ENCODE measurements at regions not wholly inside any gene's neighbourhood (a gene's known extent, or its start where the extent isn't known, plus 50 kb on each side); places are given as distances from the start of the nearest gene placed in this dataset.

GRCh38 chr10:2121315-2121714 lies 384.0 kb upstream of the ADARB2 start (continued):
- TF ChIP-seq ZNF462 (CRISPR knock-in tag; IDR thresholded peaks at IDR 0.05) (no peak), POLR2AphosphoS5 (IDR thresholded peaks at IDR 0.05; ENCODE audit: low read depth) (no peak), STAT1 (IDR thresholded peaks at IDR 0.05; ENCODE audit: unreplicated experiment) (no peak), NANOG (IDR thresholded peaks at IDR 0.05; ENCODE audit: borderline replicate concordance) (no peak)

GRCh38 chr10:2120746-2121145 lies 383.4 kb upstream of the ADARB2 start:
- Histone ChIP-seq H3K4me3 (no peak overlapping the region), H3F3A (replicated peaks; ENCODE audit: low read depth) (no peaks in the 10 kb centered on the region), H2AFZ (0 out of 2 replicates have a peak overlapping the region, but pooled peaks have one; percentile 47), H4K20me1 (replicated peaks; ENCODE audit: insufficient read depth) (no peaks in the 10 kb centered on the region), H3K79me2 (replicated peaks; ENCODE audit: insufficient read depth) (no peaks in the 10 kb centered on the region), H3K36me3 (ENCODE audit: insufficient read depth) (no peaks in the 10 kb centered on the region), H3K27me3 (ENCODE audit: insufficient read depth) (no peaks in the 10 kb centered on the region), H3K9me2 (ENCODE audit: insufficient read depth) (peaks cover 3% of the 10 kb centered on the region; the same call in 1 of the 2 replicates), H3K27ac (ENCODE audit: low read depth) (no peak overlapping the region), H3K4me1 (ENCODE audit: insufficient read depth) (no peaks in the 10 kb centered on the region), H3K4me2 (no peak overlapping the region)
- peaks cover 5% of the 10 kb centered on the region for H3K4me1 Mint-ChIP-seq
- H3K9me3 Mint-ChIP-seq, result peaks cover 10% of the 10 kb centered on the region
- TF ChIP-seq ZNF331 (CRISPR knock-in tag; IDR thresholded peaks at IDR 0.05; ENCODE audit: low read depth) (no peak), ZNF114 (CRISPR knock-in tag; IDR thresholded peaks at IDR 0.05) (no peak), JUNB (IDR thresholded peaks at IDR 0.05; ENCODE audit: unreplicated experiment) (no peak), POLR2AphosphoS5 (IDR thresholded peaks at IDR 0.05; ENCODE audit: low read depth) (no peak), ETS1 (IDR thresholded peaks at IDR 0.05) (no peak), STAT1 (IDR thresholded peaks at IDR 0.05; ENCODE audit: unreplicated experiment) (no peak), REST (IDR thresholded peaks at IDR 0.05; ENCODE audit: unreplicated experiment) (no peak)
- peaks cover 7% of the 10 kb centered on the region for H3K36me3 Mint-ChIP-seq (ENCODE audit: low read depth)
- H3K27me3 Mint-ChIP-seq (ENCODE audit: insufficient read depth, low read depth, poor library complexity), result peaks cover 5% of the 10 kb centered on the region
- no peak overlapping the region for H3K27ac Mint-ChIP-seq
- H3K4me3 Mint-ChIP-seq, result no peak overlapping the region
- DNase-seq (ENCODE audit: low spot score) (no peak), ATAC-seq (no peak)
